COLO829 (cell line): ENCODE measurements at regions not wholly inside any gene's neighbourhood (a gene's known extent, or its start where the extent isn't known, plus 50 kb on each side); places are given as distances from the start of the nearest gene placed in this dataset.
"Not testable (repeated sequence)": the region's sequence is repeated elsewhere in the genome, so short reads cannot be mapped to it uniquely, and the experiment has no call there.

Experiments
- DNase-seq: peaks from one replicate; pipeline ENCODE4 v3.0.0; 2012; ENCODE audit warnings: low spot score

DNA sequence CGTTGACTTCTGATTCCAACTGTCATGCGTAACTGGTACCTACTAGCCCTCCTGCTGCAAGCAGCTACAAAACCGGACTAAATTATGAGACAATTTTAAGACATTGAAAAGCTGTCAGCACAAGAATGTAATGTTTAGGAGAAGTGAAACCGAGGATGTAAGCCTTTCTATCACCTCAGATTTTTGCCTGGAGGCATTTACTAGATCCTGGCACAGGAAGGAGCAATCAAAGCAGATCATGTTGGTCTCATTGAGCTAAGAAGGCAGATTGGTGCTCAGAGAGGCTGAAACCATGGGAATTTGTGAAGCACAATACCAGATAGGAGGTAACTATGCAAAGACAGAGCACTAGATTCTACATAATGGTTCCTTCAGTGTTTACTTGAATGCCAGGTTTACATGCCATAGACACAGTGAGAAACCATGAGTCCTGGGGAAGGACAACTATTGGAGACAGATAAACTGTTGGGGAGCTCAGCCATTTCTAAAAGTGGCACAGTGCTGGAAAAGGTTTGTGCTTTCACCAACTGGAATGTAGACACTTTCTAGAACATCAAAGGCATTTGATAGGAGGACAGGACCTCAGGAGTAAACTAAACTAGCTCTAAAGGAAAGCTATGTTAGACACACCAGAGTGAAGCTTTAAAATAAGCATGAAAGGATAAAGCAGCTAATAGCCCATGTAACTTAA lies 179.4 kb downstream of the LYPLAL1 start:
- peak; percentile 7 for DNase-seq

DNA sequence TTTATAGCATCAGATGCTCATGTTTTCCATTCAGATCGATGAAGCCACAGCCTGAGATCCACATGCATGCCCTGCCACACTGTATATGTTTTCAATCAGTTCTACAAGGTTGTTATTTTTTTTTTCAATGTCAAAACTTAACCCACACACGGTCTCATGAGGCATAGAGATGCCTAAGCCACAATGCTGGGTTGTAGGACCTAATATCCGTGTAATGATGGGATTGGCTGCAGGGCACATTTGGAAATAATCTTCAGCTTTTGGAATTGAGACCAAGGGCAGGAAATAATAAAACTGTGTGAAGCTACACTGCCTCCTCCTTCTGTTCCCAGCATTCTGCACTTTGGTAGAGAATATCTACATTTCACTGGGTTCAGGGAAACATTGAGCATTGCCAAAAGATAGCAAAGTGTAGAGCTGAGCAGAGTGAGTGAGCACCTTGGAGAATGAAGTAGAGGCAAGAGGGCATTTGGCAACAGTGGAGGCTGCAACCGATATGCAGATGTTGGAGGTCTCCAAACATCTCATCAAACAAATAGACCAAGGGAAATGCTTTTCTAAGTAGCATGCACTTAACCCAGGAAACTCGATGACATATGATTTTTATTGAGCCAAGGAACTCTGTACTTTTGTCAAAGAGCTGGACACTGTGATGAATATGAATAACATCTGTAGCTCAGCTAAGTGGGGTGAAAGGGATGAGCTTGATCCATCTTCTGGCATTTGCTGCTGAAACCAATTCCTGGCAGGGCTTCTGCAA lies 176.7 kb downstream of the LYPLAL1 start:
- no peak for DNase-seq

- DNase-seq = no peak
Measured at GRCh38 chr1:219347921-219348391, 174.3 kb downstream of the LYPLAL1 start.

GRCh38 chr1:219347376-219347775 lies 173.7 kb downstream of the LYPLAL1 start:
- DNase-seq = no peak

GRCh38 chr1:219345953-219346352 lies 172.3 kb downstream of the LYPLAL1 start:
- no peak for DNase-seq

- no peak for DNase-seq
Measured at GRCh38 chr1:219342836-219343235, 169.2 kb downstream of the LYPLAL1 start.

GRCh38 chr1:219340796-219341195 lies 167.1 kb downstream of the LYPLAL1 start:
- DNase-seq = no peak

DNA sequence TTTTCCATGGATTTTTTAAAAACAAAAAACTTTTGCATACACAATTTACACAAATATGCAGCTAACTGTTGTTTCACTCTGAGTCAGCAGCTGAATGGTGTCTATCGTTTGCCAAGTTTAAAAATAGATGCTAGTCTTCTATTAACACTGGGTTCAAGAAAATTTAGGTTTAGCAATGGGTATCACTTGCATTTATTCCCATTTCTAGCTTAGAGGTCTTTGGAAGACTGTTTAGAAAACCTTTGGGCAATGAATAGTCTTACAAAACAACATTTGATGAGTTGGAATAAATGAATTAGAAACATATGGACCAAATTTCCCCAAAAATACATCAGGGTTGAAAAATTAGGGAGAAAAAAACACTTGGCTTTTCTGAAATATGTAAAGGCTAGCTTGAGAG lies 165.8 kb downstream of the LYPLAL1 start:
- no peak for DNase-seq

DNA sequence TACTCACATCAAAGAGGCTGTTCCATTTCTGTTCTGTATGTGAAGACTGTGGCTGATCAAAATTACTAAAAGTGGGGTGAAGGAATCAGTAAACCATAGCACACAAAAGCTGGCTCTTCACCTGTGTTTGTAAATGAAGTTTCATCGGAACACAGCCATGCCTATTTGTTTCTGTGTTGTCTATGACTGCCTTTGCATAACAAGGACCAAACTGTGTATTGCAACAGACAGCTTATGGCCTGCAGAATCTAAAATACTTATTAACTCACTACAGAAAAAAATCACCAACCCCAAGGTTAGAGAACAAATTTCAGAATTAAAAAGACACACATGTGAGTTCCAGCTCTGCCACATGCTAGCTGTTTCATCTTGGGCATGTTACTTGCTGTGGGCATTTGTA lies 163.9 kb downstream of the LYPLAL1 start:
- no peak for DNase-seq

GRCh38 chr1:219333626-219334025 lies 159.9 kb downstream of the LYPLAL1 start:
- no peak for DNase-seq

DNA sequence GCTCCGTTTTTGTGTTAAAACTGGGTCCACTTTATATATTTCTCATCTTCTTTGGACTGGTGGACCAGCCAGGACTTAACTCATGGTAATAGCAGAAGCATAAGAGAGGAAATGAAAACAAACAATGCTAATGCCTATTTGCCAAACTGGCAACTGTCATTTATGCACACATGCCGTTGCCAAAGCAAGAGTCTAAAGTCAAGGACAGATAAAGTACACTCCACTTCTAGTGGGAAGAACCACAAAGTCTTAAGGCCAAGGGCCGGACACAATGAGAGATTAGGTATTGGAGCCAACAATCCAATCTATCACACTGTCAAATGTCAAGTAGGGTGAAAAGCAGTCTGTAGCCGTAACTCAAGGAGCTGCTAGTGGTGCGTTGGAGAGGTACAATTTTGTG lies 157.7 kb downstream of the LYPLAL1 start:
- no peak for DNase-seq

DNA sequence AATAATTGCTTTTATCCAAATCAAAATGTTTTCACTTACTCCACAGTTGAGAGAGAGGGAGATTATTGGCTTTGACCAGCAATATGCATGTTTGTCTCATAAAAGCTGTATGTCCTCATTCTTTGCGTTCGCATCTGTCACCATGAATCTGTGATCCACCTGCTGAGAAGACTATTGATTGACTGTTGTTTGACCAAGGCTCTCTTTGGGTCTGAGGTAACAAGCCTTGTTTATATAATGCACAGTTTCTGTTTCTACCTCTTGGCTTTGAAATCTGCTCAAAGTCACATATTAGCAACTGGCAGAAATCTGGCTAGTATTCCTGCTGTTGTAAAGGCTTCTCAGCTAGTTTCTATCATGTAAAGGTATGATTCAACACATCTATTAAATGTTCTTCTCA lies 157.0 kb downstream of the LYPLAL1 start:
- DNase-seq = no peak

DNA sequence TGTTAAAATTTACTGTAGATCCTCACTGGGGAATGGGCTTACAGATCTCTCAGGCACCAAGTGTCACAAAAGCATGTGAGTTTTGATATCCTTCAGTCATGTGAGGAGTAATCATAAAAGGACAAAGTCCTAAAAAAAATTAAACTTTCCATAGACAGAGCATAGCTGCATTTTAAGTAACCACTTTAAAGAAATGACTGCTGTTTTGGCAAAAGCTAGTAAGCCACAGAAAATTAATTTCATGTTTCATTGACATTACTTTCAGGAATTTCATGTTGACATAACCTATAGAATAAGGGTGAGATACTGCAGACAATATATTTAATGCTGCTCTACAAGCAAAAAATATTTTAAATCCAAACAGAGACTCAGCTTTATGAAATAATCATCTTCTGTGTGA lies 156.3 kb downstream of the LYPLAL1 start:
- DNase-seq = no peak

- no peak for DNase-seq
Measured at GRCh38 chr1:219329578-219329977, 155.9 kb downstream of the LYPLAL1 start.

DNA sequence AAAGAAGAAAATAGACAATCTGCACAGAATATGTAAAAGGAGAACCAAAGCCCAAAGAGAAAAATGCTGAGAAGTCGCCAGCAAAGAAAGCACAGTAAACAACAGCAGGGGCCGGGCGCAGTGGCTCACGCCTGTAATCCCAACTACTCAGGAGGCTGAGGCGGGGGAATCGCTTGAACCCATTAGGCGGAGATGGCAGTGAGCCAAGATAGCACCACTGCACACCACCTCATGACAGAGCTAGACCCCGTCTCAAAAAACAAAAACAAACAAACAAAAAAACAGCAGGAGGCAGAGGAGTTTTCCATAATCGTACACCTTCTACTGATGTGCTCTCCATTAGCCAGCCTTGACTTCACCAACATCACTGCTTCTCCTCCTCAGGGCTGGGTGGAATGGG lies 153.2 kb downstream of the LYPLAL1 start:
- DNase-seq = no peak

GRCh38 chr1:219325368-219325742 lies 151.7 kb downstream of the LYPLAL1 start:
- no peak for DNase-seq

DNA sequence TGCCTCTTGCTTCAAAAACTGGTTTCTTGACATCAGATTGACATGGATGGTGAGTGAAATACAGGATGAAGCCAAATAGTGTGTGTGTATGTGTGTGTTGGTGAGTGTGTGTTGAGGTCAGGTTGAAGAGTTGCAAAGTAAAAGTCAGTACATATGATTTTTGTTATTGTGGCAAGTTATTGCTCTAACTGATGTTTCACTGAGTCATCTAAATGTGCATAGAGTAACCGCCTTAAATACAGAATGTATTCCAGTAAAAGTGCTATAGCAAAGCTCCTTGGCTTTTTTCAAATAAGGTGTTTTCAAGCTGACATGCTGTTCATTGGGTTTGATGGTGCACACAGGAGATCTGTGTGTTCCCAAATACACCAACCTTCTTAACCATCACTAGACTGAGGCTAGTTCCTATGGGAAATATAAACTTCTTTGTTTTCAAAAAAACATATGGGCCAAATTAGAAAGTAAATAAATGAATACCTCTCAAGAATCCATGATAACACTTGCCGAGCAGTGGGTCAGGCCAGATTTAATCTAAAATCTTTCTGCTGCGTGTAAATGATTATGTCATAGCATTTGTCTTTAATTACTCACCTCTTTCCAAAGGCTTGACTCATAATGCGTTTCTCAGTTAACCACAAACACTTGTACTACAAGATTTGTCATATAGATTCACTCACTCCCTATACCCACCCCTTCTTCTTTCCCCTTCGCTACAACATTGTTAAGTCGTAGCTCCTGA lies 151.1 kb downstream of the LYPLAL1 start:
- DNase-seq = no peak

DNA sequence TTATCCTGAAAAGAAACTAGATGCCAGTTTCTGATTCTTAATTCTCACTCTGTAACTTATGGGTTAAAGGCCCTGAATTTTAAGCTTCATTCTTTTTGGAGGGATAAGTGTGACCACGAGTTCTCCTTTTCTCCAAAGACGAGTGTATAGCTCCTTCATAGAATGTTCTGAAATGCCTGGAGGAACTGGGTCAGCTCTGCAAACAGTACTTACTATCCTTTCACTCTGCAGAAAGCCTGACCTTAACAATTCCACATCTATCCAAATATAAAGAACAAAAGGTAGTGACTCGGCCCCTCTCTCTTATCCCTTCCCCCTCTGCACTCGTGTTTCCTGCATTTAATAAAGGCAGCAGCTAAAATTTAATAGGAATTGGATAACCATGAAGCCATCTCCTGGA lies 150.5 kb downstream of the LYPLAL1 start:
- DNase-seq = no peak

DNA sequence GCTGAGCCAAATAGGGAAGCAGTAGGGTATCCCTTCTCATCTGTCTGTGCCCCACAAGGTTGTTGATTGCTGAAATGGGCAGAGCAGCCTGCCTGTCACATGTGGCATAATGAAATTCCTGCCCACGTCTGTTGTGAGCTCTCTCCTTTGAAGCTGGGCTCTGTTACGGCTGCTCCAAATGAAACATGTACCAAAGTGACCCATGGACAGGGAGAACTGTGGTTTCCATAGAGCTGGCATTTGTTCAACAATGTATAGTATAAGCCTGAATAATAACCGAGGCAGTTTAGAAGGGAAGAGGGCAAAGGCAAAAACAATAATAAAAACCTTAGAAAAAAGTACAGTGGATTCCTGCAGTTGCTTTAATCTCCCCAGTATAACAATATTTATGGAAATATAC lies 149.7 kb downstream of the LYPLAL1 start:
- no peak for DNase-seq

DNA sequence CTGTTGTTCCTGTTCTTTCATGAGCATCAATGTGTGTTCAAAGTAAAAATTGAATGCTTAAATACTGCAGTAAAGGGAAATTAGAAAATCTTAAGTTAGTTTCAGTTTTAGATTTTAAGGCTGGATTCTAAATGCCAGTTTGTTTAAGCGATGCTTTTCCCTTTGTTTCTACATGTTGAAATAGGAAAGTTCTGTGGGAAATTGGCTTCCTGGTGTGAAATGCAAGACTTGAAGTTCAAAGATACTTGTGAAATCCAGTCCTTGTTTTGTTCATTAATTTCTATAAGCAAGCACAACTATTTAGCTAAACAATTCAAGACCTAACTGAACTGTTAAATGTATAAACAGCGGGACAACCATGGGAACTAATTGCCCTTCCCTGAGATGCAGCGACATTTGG lies 149.1 kb downstream of the LYPLAL1 start:
- DNase-seq = no peak

GRCh38 chr1:219320563-219320962 lies 146.9 kb downstream of the LYPLAL1 start:
- not testable (repeated sequence) for DNase-seq

DNA sequence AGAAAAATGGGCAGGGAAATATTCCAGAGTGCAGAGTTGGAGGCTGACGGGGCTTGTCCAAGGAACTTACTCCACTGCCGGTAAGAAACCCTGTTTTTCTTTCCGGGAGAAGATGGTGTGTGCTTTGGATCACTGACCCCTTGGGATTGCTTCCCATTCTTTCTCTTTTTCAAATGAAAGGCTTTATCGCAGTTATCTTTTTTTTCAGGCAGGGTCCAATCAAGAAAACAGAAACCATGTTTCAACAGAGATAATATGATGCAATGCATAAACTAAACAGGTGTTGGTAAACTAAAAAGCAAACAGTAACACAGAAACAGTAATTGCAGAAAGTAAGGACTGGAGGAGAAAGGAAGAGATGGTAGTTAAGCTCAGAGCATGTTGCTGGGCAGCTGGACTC lies 145.1 kb downstream of the LYPLAL1 start:
- no peak for DNase-seq

GRCh38 chr1:219317762-219318353 lies 144.2 kb downstream of the LYPLAL1 start:
- DNase-seq = no peak
